Stimulated activated naive B cell treated with anti-CD40 and anti-IgM and Interleukin-4, amounts not matched to agents 10 μg/mL and 1 μg/mL and 100 μg/mL, for 72 hours (primary cell): ENCODE measurements at regions not wholly inside any gene's neighbourhood (a gene's known extent, or its start where the extent isn't known, plus 50 kb on each side); places are given as distances from the start of the nearest gene placed in this dataset.

Experiments used
- ATAC-seq, 2 donors: fragments of 150-1000 bp; cut with Tn5 transposase; replicated peaks; 2 replicates each; pipeline ENCODE4 v1.10.0; 2021; ENCODE audit warnings: moderate library complexity in 1 of 2
- DNase-seq: peaks from one replicate; pipeline ENCODE4 v3.0.0; 2021
- H3K27ac Mint-ChIP-seq: one replicate; pipeline ENCODE4 v1.8.0; 2022; ENCODE audit warnings: mild to moderate bottlenecking, mixed read lengths
- H3K27me3 Mint-ChIP-seq, 2 donors: one replicate each; pipeline ENCODE4 v1.8.0; 2022; ENCODE audit warnings: mixed read lengths in 2 of 2
- H3K36me3 Mint-ChIP-seq, 2 donors: one replicate each; pipeline ENCODE4 v1.8.0; 2022; ENCODE audit warnings: mixed read lengths in 2 of 2, mild to moderate bottlenecking in 1 of 2
- H3K4me1 Mint-ChIP-seq, 2 donors: one replicate each; pipeline ENCODE4 v1.8.0; 2022; ENCODE audit warnings: mixed read lengths in 2 of 2, mild to moderate bottlenecking in 1 of 2
- H3K4me3 Mint-ChIP-seq, 2 donors: one replicate each; pipeline ENCODE4 v1.8.0; 2022; ENCODE audit warnings: mild to moderate bottlenecking in 2 of 2, mixed read lengths in 2 of 2, moderate library complexity in 1 of 2
- H3K9me3 Mint-ChIP-seq, 2 donors: one replicate each; pipeline ENCODE4 v1.8.0; 2022; ENCODE audit warnings: mixed read lengths in 2 of 2, mild to moderate bottlenecking in 1 of 2

GRCh38 chr13:79171141-79172061 lies 234.7 kb downstream of the RBM26 start:
- Mint-ChIP-seq H3K27me3 (peaks cover 18 to 46% of the 10 kb centered on the region in 2 donors), H3K36me3 (peaks cover 3 to 13% of the 10 kb centered on the region in 2 donors), H3K4me3 (no peak overlapping the region), H3K9me3 (peaks cover 24 to 34% of the 10 kb centered on the region in 2 donors), H3K4me1 (no peaks in the 10 kb centered on the region), H3K27ac (no peak overlapping the region)
- DNase-seq (no peak), ATAC-seq (no peak)

DNA sequence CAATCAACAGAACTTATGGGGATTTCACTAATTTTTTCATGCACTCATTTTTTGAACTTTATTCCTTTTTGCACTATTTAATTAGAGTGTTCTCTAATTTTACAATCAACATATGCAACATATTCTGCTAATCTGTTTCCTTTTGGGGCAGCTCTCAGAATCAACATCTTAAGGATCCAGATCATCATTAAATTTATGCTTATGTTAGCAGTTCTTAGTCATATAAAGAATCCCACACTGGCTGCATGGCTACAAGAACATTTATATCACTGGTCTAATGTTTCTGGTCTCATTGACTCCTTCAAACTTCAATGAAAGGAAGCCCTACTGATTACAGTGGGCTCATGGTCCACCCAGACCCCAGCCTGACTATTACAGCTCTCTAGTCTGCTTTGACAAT lies 245.2 kb downstream of the RBM26 start:
- ATAC-seq (no peak), DNase-seq (no peak)
- no peak overlapping the region for H3K27ac Mint-ChIP-seq
- H3K4me3 Mint-ChIP-seq = no peak overlapping the region
- H3K36me3 Mint-ChIP-seq = no peaks in the 10 kb centered on the region
- H3K27me3 Mint-ChIP-seq = peaks cover 0 to 41% of the 10 kb centered on the region in 2 donors
- peaks cover 0 to 1% of the 10 kb centered on the region in 2 donors for H3K4me1 Mint-ChIP-seq
- no peaks in the 10 kb centered on the region for H3K9me3 Mint-ChIP-seq

GRCh38 chr13:79155883-79156282 lies 250.2 kb downstream of the RBM26 start:
- peaks cover 0 to 19% of the 10 kb centered on the region in 2 donors for H3K27me3 Mint-ChIP-seq
- H3K36me3 Mint-ChIP-seq = no peaks in the 10 kb centered on the region
- H3K27ac Mint-ChIP-seq = no peak overlapping the region
- peaks cover 0 to 1% of the 10 kb centered on the region in 2 donors for H3K4me1 Mint-ChIP-seq
- no peaks in the 10 kb centered on the region for H3K9me3 Mint-ChIP-seq
- DNase-seq = no peak
- H3K4me3 Mint-ChIP-seq = no peak overlapping the region
- no peak for ATAC-seq

- Mint-ChIP-seq H3K4me1 (no peaks in the 10 kb centered on the region), H3K27me3 (peaks cover 11 to 12% of the 10 kb centered on the region in 2 donors), H3K9me3 (peaks cover 1 to 4% of the 10 kb centered on the region in 2 donors), H3K36me3 (no peaks in the 10 kb centered on the region), H3K27ac (no peak overlapping the region), H3K4me3 (no peak overlapping the region)
- DNase-seq (no peak), ATAC-seq (no peak)
Measured at GRCh38 chr13:79149210-79149609, 256.8 kb downstream of the RBM26 start.

DNA sequence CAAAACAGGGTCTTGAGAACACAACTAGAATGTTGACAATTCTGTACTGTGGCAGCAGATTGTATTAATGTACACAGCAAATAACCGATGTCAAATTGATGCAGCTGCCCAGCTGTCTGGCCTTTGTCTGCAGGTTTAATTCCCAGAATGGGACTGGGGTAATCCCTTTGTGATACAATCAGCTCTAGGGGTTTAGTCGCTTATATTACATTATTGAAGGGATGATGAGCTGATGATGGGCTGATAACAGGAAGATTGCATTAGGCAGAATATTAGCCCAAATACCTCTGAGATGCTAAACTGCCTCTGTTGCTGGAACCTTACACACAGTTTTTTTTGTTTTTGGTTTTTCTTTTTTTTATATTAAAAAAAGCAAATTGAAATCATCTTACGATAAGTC lies 265.0 kb downstream of the RBM26 start:
- DNase-seq (no peak), ATAC-seq (no peak)
- no peak overlapping the region for H3K27ac Mint-ChIP-seq
- no peaks in the 10 kb centered on the region for H3K36me3 Mint-ChIP-seq
- H3K9me3 Mint-ChIP-seq = no peaks in the 10 kb centered on the region
- no peaks in the 10 kb centered on the region for H3K4me1 Mint-ChIP-seq
- H3K4me3 Mint-ChIP-seq = no peak overlapping the region
- peaks cover 0 to 12% of the 10 kb centered on the region in 2 donors for H3K27me3 Mint-ChIP-seq

GRCh38 chr13:79128158-79128557 lies 277.9 kb downstream of the RBM26 start:
- H3K27me3 Mint-ChIP-seq = peaks cover 5 to 30% of the 10 kb centered on the region in 2 donors

GRCh38 chr13:79126706-79127105 lies 279.3 kb downstream of the RBM26 start:
- H3K36me3 Mint-ChIP-seq = no peaks in the 10 kb centered on the region
- no peak for DNase-seq
- no peak overlapping the region for H3K27ac Mint-ChIP-seq
- ATAC-seq = no peak
- H3K27me3 Mint-ChIP-seq = peaks cover 5 to 18% of the 10 kb centered on the region in 2 donors
- peaks cover 5 to 6% of the 10 kb centered on the region in 2 donors for H3K4me1 Mint-ChIP-seq
- H3K4me3 Mint-ChIP-seq = no peak overlapping the region
- peaks cover 0 to 7% of the 10 kb centered on the region in 2 donors for H3K9me3 Mint-ChIP-seq

More at GRCh38 chr13:79128158-79128557, 277.9 kb downstream of the RBM26 start:
- DNase-seq = no peak
- Mint-ChIP-seq H3K27ac (no peak overlapping the region), H3K4me1 (peaks cover 5 to 6% of the 10 kb centered on the region in 2 donors), H3K36me3 (no peaks in the 10 kb centered on the region), H3K9me3 (peaks cover 0 to 7% of the 10 kb centered on the region in 2 donors), H3K4me3 (no peak overlapping the region)
- ATAC-seq = peak in 1 of 2 donors; percentile 43

DNA sequence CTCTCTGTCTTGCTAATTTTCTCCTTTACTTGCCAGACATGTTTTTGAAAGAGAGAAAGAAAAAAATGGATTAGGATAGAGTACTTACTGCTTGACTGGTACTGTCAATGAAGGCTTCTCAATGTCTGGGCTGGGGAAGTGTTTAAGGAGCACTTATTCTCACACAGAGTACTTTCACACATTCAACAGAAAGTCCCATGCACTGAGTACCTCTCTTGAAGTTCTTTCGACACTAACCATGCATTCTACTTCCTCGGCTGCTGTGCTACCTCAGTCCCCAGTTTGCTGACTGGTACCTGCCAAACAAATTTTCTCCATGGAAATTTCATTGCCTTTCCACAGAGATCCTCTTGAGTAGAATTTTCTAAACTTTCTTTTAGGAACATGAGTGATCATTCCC lies 281.9 kb downstream of the RBM26 start:
- Mint-ChIP-seq H3K27me3 (peaks cover 5 to 12% of the 10 kb centered on the region in 2 donors), H3K36me3 (no peaks in the 10 kb centered on the region), H3K4me1 (peaks cover 5 to 6% of the 10 kb centered on the region in 2 donors), H3K27ac (peak overlapping the region; percentile 16), H3K9me3 (peaks cover 0 to 7% of the 10 kb centered on the region in 2 donors), H3K4me3 (no peak overlapping the region)
- DNase-seq = no peak
- no peak for ATAC-seq

DNA sequence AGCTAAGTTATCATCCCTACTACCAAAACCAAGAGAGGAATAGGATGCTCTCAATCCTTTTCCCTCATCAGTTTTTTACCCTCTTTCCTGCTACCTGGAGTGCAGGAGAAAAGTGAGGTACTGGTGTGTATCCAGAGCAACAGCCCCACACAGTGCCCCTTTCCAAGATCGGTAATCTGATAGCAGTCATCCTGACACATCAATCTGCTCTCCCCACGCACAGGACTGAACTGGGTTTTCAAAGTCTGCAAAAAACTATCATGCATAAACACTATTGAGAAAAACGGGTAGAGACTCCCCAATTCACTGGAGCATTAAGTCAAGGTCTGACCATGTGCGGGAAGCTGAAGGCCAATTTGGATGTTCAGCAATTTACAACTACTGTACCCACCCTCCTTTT lies 284.8 kb downstream of the RBM26 start:
- peaks cover 5 to 6% of the 10 kb centered on the region in 2 donors for H3K4me1 Mint-ChIP-seq
- H3K4me3 Mint-ChIP-seq = no peak overlapping the region
- H3K9me3 Mint-ChIP-seq = no peaks in the 10 kb centered on the region

DNA sequence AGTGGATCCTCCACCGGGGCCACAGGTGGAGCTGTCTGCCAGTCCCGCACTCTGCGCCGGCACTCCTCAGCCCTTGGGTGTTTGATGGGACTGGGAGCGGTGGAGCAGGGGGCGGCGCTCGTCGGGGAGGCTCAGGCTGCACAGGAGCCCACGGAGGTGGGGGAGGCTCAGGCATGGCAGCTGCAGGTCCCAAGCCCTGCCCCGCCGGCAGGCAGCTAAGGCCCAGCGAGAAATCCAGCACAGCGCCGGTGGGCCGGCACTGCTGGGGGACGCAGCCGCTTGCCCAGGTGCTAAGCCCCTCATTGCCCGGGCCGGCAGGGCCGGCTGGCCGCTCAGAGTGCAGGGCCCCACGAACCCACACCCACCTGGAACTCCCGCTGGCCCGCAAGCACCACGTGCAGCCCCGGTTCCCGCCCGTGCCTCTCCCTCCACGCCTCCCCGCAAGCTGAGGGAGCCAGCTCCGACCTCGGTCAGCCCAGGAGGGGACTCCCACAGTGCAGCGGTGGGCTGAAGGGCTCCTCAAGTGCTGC lies 286.4 kb downstream of the RBM26 start:
- ATAC-seq (no peak), DNase-seq (no peak)
- Mint-ChIP-seq H3K4me3 (no peak overlapping the region), H3K27ac (no peak overlapping the region), H3K9me3 (no peaks in the 10 kb centered on the region), H3K27me3 (peaks cover 0 to 4% of the 10 kb centered on the region in 2 donors), H3K4me1 (peaks cover 5 to 6% of the 10 kb centered on the region in 2 donors), H3K36me3 (no peaks in the 10 kb centered on the region)

More for the DNA sequence above, 284.8 kb downstream of the RBM26 start:
- Mint-ChIP-seq H3K36me3 (no peaks in the 10 kb centered on the region), H3K27ac (no peak overlapping the region), H3K27me3 (peaks cover 5 to 8% of the 10 kb centered on the region in 2 donors)
- DNase-seq (no peak), ATAC-seq (no peak)

- Mint-ChIP-seq H3K27ac (no peak overlapping the region), H3K36me3 (no peaks in the 10 kb centered on the region), H3K27me3 (peaks cover 7 to 10% of the 10 kb centered on the region in 2 donors), H3K9me3 (no peaks in the 10 kb centered on the region), H3K4me3 (no peak overlapping the region), H3K4me1 (no peaks in the 10 kb centered on the region)
- ATAC-seq (no peak), DNase-seq (no peak)
Measured at GRCh38 chr13:79112016-79112415, 294.0 kb downstream of the RBM26 start.

- no peak overlapping the region for H3K4me3 Mint-ChIP-seq
- no peak for ATAC-seq
- H3K4me1 Mint-ChIP-seq = no peaks in the 10 kb centered on the region
- H3K27ac Mint-ChIP-seq = no peak overlapping the region
- H3K27me3 Mint-ChIP-seq = peaks cover 15 to 21% of the 10 kb centered on the region in 2 donors
- no peak for DNase-seq
- H3K9me3 Mint-ChIP-seq = no peaks in the 10 kb centered on the region
- H3K36me3 Mint-ChIP-seq = no peaks in the 10 kb centered on the region
Measured at GRCh38 chr13:79108914-79109643, 297.0 kb downstream of the RBM26 start.

DNA sequence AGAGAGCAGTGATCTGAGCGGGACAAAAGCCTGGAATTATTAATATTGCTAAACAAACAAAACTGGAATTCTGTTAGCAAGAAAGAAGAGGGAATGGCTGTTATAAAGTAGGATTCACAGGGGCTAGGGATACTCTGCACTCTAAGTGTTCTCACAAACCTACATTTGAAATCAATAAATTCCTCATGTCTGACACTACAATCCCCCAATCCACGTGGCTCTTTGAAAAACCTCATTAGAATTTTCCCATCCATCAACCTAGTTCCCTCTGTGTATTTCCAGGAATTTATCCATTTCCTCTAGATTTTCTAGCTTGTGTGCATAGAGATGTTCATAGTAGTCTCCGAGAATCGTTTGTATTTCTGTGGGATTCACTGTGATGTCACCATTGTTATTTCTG lies 307.5 kb downstream of the RBM26 start:
- no peak overlapping the region for H3K4me3 Mint-ChIP-seq
- H3K27me3 Mint-ChIP-seq = peaks cover 0 to 6% of the 10 kb centered on the region in 2 donors
- ATAC-seq (no peak), DNase-seq (no peak)
- H3K36me3 Mint-ChIP-seq = no peaks in the 10 kb centered on the region
- H3K27ac Mint-ChIP-seq = no peak overlapping the region
- H3K4me1 Mint-ChIP-seq = no peaks in the 10 kb centered on the region
- H3K9me3 Mint-ChIP-seq = no peaks in the 10 kb centered on the region

DNA sequence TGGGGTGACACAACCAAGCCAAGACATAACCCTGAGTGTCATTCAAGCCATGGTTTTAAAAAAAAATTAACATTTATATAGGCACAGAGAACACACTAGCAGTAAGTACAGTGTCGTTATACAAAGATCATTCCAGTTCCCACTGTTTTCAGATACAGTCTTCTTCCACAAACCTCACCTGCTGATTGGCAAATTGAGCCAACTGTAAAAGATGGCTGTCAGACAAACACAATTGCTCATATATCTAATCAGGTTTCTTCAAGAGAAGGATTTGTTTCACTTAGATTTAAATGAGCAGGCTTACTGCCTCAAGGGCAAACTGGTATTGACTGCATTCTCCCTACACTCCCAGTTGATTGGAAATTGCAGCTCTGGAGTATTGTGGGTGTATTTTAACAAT lies 308.9 kb downstream of the RBM26 start:
- peaks cover 0 to 1% of the 10 kb centered on the region in 2 donors for H3K9me3 Mint-ChIP-seq
- H3K27me3 Mint-ChIP-seq = peaks cover 0 to 6% of the 10 kb centered on the region in 2 donors
- ATAC-seq (no peak), DNase-seq (no peak)
- no peaks in the 10 kb centered on the region for H3K36me3 Mint-ChIP-seq
- no peak overlapping the region for H3K4me3 Mint-ChIP-seq
- H3K4me1 Mint-ChIP-seq = no peaks in the 10 kb centered on the region
- H3K27ac Mint-ChIP-seq = no peak overlapping the region
